K562 (cell line): ENCODE measurements at regions not wholly inside any gene's neighbourhood (a gene's known extent, or its start where the extent isn't known, plus 50 kb on each side); places are given as distances from the start of the nearest gene placed in this dataset.
A peak's percentile ranks its signal among the peaks of the same experiment; 100 is the strongest.

Experiments
- ATAC-seq: fragments of 200-7000 bp; cut with Tn5 transposase; 3 replicates; pipeline ENCODE4 v1.9.1; 2020; ENCODE audit warnings: moderate library complexity
- BruUV-seq: library from RNA; stranded (reverse); fragments of 400-500 nt; replicated peaks from 2 replicates; lab custom pipeline; 2021; lab: Mats Ljungman, UMichigan
- CTCF ChIA-PET: fragments of 300-600 bp; formaldehyde crosslinking; extraction: SDS; loops from one replicate; lab custom pipeline; 2021; ENCODE audit warnings: low intra/inter-chr PET ratio; lab: Yijun Ruan, JAX
- POLR2A ChIA-PET: fragments of 300-600, 350-650 bp; sonication (Branson Sonifier 250); formaldehyde crosslinking; extraction: SDS; loops from one replicate; lab custom pipeline; 2021; ENCODE audit warnings: antibody characterized with exemption, inconsistent platforms; lab: Yijun Ruan, JAX
- DNase-seq, 4 experiments: peaks; one replicate each; pipeline versions ENCODE4 v3.0.0 to v3.0.0-alpha.2; 2011 to 2018; ENCODE audit warnings: low spot score in 3 of 4, mixed read lengths in 3 of 4; ENCODE audit errors: extremely low read depth in 1 of 4
- FAIRE-seq: peaks from 2 replicates; lab custom pipeline; 2011; peaks lifted over from hg19 to GRCh38; lab: Jason Lieb, UNC
- H2AFZ ChIP-seq: 2 replicates; pipeline ENCODE4 v1.6.0; 2011; ENCODE audit warnings: low read depth, low read length, control low read depth, inconsistent platforms
- H3K27ac ChIP-seq: fragments of 200-600 bp; 3 replicates; pipeline ENCODE4 v1.8.0; 2011; ENCODE audit warnings: low read depth, mild to moderate bottlenecking, control low read depth, inconsistent platforms, low read length, moderate library complexity, mixed read lengths; ENCODE audit errors: extremely low read depth
- H3K27me3 ChIP-seq, 2 experiments: fragments of 300-600 bp in 1 of 2; 2 replicates in 1 of 2; 3 replicates in 1 of 2; pipeline versions ENCODE4 v1.6.0 to v1.8.0; 2011; ENCODE audit warnings: inconsistent platforms in 2 of 2, low read length in 2 of 2, mild to moderate bottlenecking in 1 of 2, mixed read lengths in 1 of 2, moderate library complexity in 1 of 2; ENCODE audit not compliant: control insufficient read depth in 2 of 2, insufficient read depth in 2 of 2
- H3K36me3 ChIP-seq: fragments of 300-600 bp; 3 replicates; pipeline ENCODE4 v1.8.0; 2011; ENCODE audit warnings: mild to moderate bottlenecking, low read length, inconsistent platforms; ENCODE audit not compliant: control insufficient read depth, insufficient read depth
- H3K4me1 ChIP-seq, 2 experiments: fragments of 200-600 bp in 1 of 2; replicated peaks in 1 of 2; 2 replicates in 1 of 2; 3 replicates in 1 of 2; pipeline versions ENCODE4 v1.5.1 to v1.8.0; 2011; ENCODE audit warnings: inconsistent platforms in 2 of 2, low read length in 2 of 2, mild to moderate bottlenecking in 1 of 2, mixed read lengths in 1 of 2, moderate library complexity in 1 of 2; ENCODE audit not compliant: control insufficient read depth in 2 of 2, insufficient read depth in 2 of 2
- H3K4me2 ChIP-seq: 2 replicates; pipeline ENCODE4 v1.6.1; 2011; ENCODE audit warnings: low read length, control low read depth, inconsistent platforms, mixed read lengths; ENCODE audit not compliant: insufficient read depth
- H3K4me3 ChIP-seq: fragments of 200-600 bp; sonication (generic), shearing (Covaris generic); 2 replicates; pipeline ENCODE4 v1.5.1; 2016; ENCODE audit warnings: control low read depth, inconsistent platforms
- H3K79me2 ChIP-seq: fragments of 200-600 bp; 3 replicates; pipeline ENCODE4 v1.8.0; 2011; ENCODE audit warnings: low read length, inconsistent platforms; ENCODE audit not compliant: control insufficient read depth, insufficient read depth
- H3K9ac ChIP-seq, 2 experiments: 2 replicates each; pipeline versions ENCODE4 v1.6.0 to v1.6.1; 2011; ENCODE audit warnings: low read depth in 2 of 2, low read length in 2 of 2, control low read depth in 1 of 2, inconsistent platforms in 1 of 2, mild to moderate bottlenecking in 1 of 2, mixed read lengths in 1 of 2; ENCODE audit not compliant: insufficient read depth in 1 of 2
- H3K9me1 ChIP-seq: one replicate; pipeline ENCODE4 v1.6.0; 2011; ENCODE audit warnings: inconsistent platforms, mild to moderate bottlenecking, low read length, moderate library complexity; ENCODE audit not compliant: control insufficient read depth, insufficient read depth
- H3K9me3 ChIP-seq: replicated peaks from 2 replicates; pipeline ENCODE4 v1.5.1; 2011; ENCODE audit warnings: low read depth, low read length, inconsistent platforms; ENCODE audit not compliant: control insufficient read depth, insufficient read depth
- H4K20me1 ChIP-seq: replicated peaks from 2 replicates; pipeline ENCODE4 v1.6.1; 2011; ENCODE audit warnings: low read length, inconsistent platforms, mixed read lengths; ENCODE audit not compliant: control insufficient read depth, insufficient read depth
- CSDE1 ChIP-seq, 2 experiments: fragments of 450-650 bp; IDR thresholded peaks; 2 replicates each; pipeline ENCODE4 v1.6.1; 2016; ENCODE audit warnings: mild to moderate bottlenecking in 1 of 2
- DACH1 ChIP-seq: fragments of 450-650 bp; IDR thresholded peaks from 2 replicates; pipeline ENCODE4 v1.6.1; 2018; ENCODE audit not compliant: partially characterized antibody
- NCOA6 ChIP-seq: fragments of 450-650 bp; IDR thresholded peaks from 2 replicates; pipeline ENCODE4 v1.6.1; 2017; ENCODE audit warnings: mild to moderate bottlenecking
- ZNF316 ChIP-seq: fragments of 450-650 bp; IDR thresholded peaks from 2 replicates; pipeline ENCODE4 v1.6.1; 2016
- WGBS: fragments of 100-300 bp; shearing (Covaris generic); methylation state at CpG from one replicate; pipeline ENCODE4 v1.1.6; 2016; ENCODE audit warnings: low coverage, mixed read lengths; ENCODE audit not compliant: insufficient coverage; ENCODE audit errors: missing lambda C conversion rate; 5-methylcytosine and 5-hydroxymethylcytosine counted together
- in situ Hi-C: fragments of 300-500 bp; cut with MboI; formaldehyde crosslinking; loops from 4 replicates; pipeline ENCODE4 v1.15.0; 2018; ENCODE audit warnings: inconsistent platforms, mixed read lengths
- intact Hi-C: fragments of 100-400 bp; cut with micrococcal nuclease; formaldehyde crosslinking; loops from 2 replicates; pipeline ENCODE4 v1.14.2; 2022

DNA sequence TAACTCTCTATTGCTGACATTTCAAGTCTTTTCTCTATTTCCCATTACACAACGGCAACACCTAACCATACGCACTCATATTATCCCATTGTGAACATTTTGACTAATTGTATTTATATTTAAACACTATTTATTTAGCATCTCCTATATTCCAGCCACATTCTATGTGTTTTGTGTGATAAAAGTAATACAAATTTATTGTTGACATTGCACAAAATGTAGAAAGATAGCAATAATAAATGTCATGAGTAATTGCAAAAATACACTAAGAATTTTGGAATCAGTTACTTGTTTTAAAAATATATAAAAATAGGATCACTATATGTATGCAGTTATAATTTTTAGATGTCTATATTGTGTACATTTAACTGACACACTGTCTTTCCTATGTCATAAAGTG is 413.0 kb upstream of the PTPRD start:
- Histone ChIP-seq H3K36me3 (no peaks in the 10 kb centered on the region), H3K4me1 (no peaks in the 10 kb centered on the region), H3K4me3 (no peak overlapping the region), H3K79me2 (no peaks in the 10 kb centered on the region; the same call in 2 of the 3 replicates), H2AFZ (no peak overlapping the region), H3K27me3 (no peaks in the 10 kb centered on the region), H3K9me3 (no peaks in the 10 kb centered on the region), H3K27ac (no peak overlapping the region), H3K9me1 (no peaks in the 10 kb centered on the region), H3K9ac (no peak overlapping the region), H3K4me2 (no peak overlapping the region), H4K20me1 (no peaks in the 10 kb centered on the region)
- in situ Hi-C loops (no loop called here), intact Hi-C loops (no loop called here)
- no peak for DNase-seq
- WGBS = 89% methylated on average over 2 of the region's 2 CpGs
- BruUV-seq = no TSS peak
- ChIA-PET POLR2A (no interaction called here), CTCF (no interaction called here)
- no peak for ATAC-seq
- no peak for FAIRE-seq
- TF ChIP-seq ZNF316 (peak; percentile 33; the same call in 1 of the 2 replicates), DACH1 (no peak), CSDE1 (IDR thresholded peaks at IDR 0.05) (no peak)

GRCh38 chr9:11038366-11038765 is 425.6 kb upstream of the PTPRD start:
- CTCF ChIA-PET = no interaction called here
- in situ Hi-C loops = no loop called here
- no peaks in the 10 kb centered on the region for H3K27me3 ChIP-seq

More at GRCh38 chr9:11038366-11038765, 425.6 kb upstream of the PTPRD start:
- Histone ChIP-seq H3K4me1 (no peaks in the 10 kb centered on the region), H2AFZ (no peak overlapping the region), H3K9me3 (no peaks in the 10 kb centered on the region), H3K4me2 (no peak overlapping the region), H3K79me2 (no peaks in the 10 kb centered on the region), H3K4me3 (no peak overlapping the region), H4K20me1 (no peaks in the 10 kb centered on the region), H3K27ac (no peak overlapping the region), H3K9me1 (no peaks in the 10 kb centered on the region), H3K9ac (no peak overlapping the region), H3K36me3 (no peaks in the 10 kb centered on the region)
- no peak for ATAC-seq
- DNase-seq = no peak
- POLR2A ChIA-PET = no interaction called here
- no peak for TF ChIP-seq NCOA6
- intact Hi-C loops = no loop called here
- no peak for FAIRE-seq
- WGBS = 62% methylated on average over 5 of the region's 7 CpGs
- no TSS peak for BruUV-seq
